RWPE2 (cell line): ENCODE measurements at regions not wholly inside any gene's neighbourhood (a gene's known extent, or its start where the extent isn't known, plus 50 kb on each side); places are given as distances from the start of the nearest gene placed in this dataset.

Experiments used
- ATAC-seq: fragments of 200-7000 bp; cut with Tn5 transposase; 3 replicates; pipeline ENCODE4 v1.9.1; 2021; ENCODE audit warnings: low read depth
- DNase-seq: peaks from one replicate; pipeline ENCODE4 v3.0.0-alpha.2; 2020; ENCODE audit warnings: low spot score
- H3K27ac ChIP-seq: fragments of 450-650 bp; 2 replicates; pipeline ENCODE4 v1.5.1; 2017; ENCODE audit warnings: mild to moderate bottlenecking; ENCODE audit not compliant: poor library complexity, severe bottlenecking
- H3K27me3 ChIP-seq: fragments of 250-450 bp; sonication (Bioruptor Pico); 2 replicates; pipeline ENCODE4 v1.5.1; 2021; ENCODE audit warnings: mild to moderate bottlenecking, moderate library complexity; ENCODE audit not compliant: insufficient read depth, poor library complexity, severe bottlenecking
- H3K36me3 ChIP-seq: fragments of 250-450 bp; sonication (Bioruptor Pico); 2 replicates; pipeline ENCODE4 v1.5.1; 2020; ENCODE audit warnings: low read depth, mild to moderate bottlenecking, moderate library complexity
- H3K4me1 ChIP-seq: fragments of 250-450 bp; sonication (Bioruptor Pico); 2 replicates; pipeline ENCODE4 v1.5.1; 2021; ENCODE audit warnings: mild to moderate bottlenecking, moderate library complexity; ENCODE audit not compliant: insufficient read depth, poor library complexity, severe bottlenecking
- H3K4me3 ChIP-seq: fragments of 250-450 bp; sonication (Bioruptor Pico); 2 replicates; pipeline ENCODE4 v1.5.1; 2021; ENCODE audit warnings: mild to moderate bottlenecking, moderate library complexity; ENCODE audit not compliant: severe bottlenecking
- H3K9me3 ChIP-seq: fragments of 250-450 bp; sonication (Bioruptor Pico); 2 replicates; pipeline ENCODE4 v1.5.1; 2021; ENCODE audit warnings: mild to moderate bottlenecking, moderate library complexity; ENCODE audit not compliant: severe bottlenecking
- TF ChIP-seq, protein P1 (sequence below): fragments of 450-650 bp; IDR thresholded peaks from one replicate; pipeline ENCODE4 v1.5.1; 2017; ENCODE audit warnings: mild to moderate bottlenecking, moderate library complexity; ENCODE audit not compliant: poor library complexity, severe bottlenecking

DNA sequence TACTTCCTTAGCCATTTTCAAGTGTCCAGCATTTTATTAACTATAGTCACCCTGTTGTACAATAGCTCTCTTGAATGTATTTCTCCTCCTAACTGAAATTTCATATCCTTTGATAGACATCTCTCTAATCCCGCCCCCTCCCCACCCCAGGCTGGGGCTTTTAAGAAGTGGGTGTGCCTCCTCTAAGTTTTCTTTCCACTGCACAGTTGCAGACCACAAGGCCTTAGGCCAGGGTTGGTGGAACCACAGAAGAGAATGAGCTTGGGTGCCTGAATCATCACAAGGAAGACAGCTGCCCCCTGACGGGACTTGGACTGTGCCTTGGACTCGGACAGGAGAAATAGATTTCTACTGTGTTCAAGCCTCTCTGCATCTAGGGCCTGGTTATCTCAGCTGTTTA is 193.4 kb downstream of the HAUS1 start:
- Histone ChIP-seq H3K4me3 (no peak overlapping the region), H3K9me3 (no peaks in the 10 kb centered on the region), H3K36me3 (no peaks in the 10 kb centered on the region), H3K27me3 (no peaks in the 10 kb centered on the region), H3K27ac (no peak overlapping the region), H3K4me1 (peaks cover 6% of the 10 kb centered on the region)
- TF ChIP-seq, protein P1, sequence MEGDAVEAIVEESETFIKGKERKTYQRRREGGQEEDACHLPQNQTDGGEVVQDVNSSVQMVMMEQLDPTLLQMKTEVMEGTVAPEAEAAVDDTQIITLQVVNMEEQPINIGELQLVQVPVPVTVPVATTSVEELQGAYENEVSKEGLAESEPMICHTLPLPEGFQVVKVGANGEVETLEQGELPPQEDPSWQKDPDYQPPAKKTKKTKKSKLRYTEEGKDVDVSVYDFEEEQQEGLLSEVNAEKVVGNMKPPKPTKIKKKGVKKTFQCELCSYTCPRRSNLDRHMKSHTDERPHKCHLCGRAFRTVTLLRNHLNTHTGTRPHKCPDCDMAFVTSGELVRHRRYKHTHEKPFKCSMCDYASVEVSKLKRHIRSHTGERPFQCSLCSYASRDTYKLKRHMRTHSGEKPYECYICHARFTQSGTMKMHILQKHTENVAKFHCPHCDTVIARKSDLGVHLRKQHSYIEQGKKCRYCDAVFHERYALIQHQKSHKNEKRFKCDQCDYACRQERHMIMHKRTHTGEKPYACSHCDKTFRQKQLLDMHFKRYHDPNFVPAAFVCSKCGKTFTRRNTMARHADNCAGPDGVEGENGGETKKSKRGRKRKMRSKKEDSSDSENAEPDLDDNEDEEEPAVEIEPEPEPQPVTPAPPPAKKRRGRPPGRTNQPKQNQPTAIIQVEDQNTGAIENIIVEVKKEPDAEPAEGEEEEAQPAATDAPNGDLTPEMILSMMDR: no peak
- DNase-seq: no peak
- ATAC-seq: peak; percentile 31; the same call in 2 of the 3 replicates

DNA sequence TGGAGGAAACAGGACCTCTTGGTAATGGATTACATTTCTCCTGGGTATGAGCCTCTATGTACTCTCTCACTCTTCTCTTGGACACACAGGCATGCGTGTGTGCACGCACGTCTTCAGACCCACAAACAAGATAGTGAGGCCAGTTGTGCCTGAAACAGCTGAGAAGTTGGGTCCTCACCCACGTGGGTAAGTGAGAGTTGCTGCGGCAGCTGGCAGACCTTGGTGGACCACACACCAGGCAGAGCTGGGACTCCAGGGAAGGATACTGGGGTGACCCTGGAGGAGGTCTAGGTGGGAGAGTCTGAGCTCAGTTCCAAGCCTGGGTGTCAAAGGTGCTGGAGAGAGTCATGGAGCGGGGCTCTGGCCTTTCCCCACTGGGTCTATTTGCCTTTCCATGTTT is 194.3 kb downstream of the HAUS1 start:
- TF ChIP-seq, protein P1: no peak
- Histone ChIP-seq H3K4me3 (no peak overlapping the region), H3K4me1 (peaks cover 6% of the 10 kb centered on the region), H3K27ac (no peak overlapping the region), H3K9me3 (no peaks in the 10 kb centered on the region), H3K27me3 (no peaks in the 10 kb centered on the region), H3K36me3 (no peaks in the 10 kb centered on the region)
- ATAC-seq (no peak), DNase-seq (no peak)

DNA sequence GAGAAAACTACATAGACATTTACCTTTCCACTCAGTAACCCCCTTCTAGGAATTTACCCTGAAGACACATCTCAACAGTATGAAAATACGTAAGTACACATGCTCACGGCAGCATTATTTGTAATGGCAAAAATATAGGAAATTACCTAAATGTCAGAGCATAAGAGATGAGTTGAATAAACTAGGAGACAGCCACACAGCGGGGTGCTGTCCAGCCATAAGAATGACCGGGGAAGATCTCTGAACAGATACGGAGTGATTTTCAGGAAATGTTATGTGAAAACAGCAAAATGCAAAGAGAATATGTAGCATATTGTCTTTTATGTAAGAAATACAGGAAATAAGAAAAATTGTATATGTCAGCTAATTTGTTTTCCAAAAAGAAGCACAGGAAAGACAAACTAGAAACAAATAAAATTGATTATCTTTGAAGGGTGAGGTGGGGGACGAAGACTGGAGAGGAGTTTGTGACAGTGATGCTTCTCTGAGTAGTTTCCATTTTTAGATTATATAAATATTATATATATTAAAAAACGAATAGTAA is 195.4 kb downstream of the HAUS1 start:
- DNase-seq: no peak

DNA sequence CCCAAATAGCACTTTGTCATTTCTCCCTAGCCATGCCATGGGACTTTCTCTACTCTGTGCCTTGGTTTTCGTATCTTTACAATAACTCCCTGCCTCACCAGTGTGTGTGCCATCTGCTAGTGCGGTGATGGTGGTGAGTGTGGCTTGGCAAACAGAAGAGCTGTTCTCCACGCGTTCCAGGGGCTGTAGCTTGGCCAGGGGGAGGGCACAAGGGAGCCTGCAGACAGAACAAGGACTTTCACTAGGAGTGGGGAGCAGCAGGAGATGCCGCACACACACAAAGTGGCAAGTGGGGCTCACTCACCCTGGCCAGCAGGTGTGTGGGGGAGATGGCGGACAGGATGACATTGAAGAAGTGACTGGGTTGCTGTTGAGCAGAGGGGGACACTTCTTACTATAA is 196.9 kb downstream of the HAUS1 start:
- H3K4me1 ChIP-seq: no peaks in the 10 kb centered on the region
- DNase-seq (no peak), ATAC-seq (no peak)
- no peaks in the 10 kb centered on the region for H3K27me3 ChIP-seq
- no peaks in the 10 kb centered on the region for H3K36me3 ChIP-seq
- no peaks in the 10 kb centered on the region for H3K9me3 ChIP-seq
- H3K27ac ChIP-seq: no peak overlapping the region
- H3K4me3 ChIP-seq: no peak overlapping the region
- TF ChIP-seq, protein P1: no peak

More for the DNA sequence above, 195.4 kb downstream of the HAUS1 start:
- Histone ChIP-seq H3K36me3 (no peaks in the 10 kb centered on the region), H3K27ac (no peak overlapping the region), H3K4me1 (no peaks in the 10 kb centered on the region), H3K4me3 (no peak overlapping the region), H3K27me3 (no peaks in the 10 kb centered on the region), H3K9me3 (no peaks in the 10 kb centered on the region)
- no peak for ATAC-seq
- TF ChIP-seq, protein P1: no peak

DNA sequence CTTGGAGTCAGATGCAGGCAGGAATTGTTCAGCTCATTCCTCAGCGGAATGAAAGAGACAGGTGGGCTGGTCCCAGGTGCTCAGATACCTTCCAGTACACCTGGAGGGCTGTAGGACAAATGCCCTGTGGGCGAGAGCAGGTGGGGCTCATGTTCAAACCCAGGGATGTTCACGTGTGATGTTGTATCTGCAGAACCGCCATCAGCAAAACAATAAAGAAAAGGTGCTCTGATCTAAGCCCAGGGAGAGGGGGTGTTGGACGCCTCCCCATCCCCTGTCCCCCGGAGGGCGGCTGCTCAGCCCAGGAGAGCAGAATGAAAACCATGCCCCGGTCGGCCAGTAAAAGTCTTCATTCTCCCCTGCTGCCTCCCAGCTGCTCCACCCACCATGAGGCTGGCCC is 197.4 kb downstream of the HAUS1 start:
- Histone ChIP-seq H3K36me3 (no peaks in the 10 kb centered on the region), H3K9me3 (no peaks in the 10 kb centered on the region), H3K27ac (no peak overlapping the region), H3K27me3 (no peaks in the 10 kb centered on the region), H3K4me3 (no peak overlapping the region), H3K4me1 (no peaks in the 10 kb centered on the region)
- ATAC-seq (no peak), DNase-seq (no peak)
- TF ChIP-seq, protein P1: no peak
